AG09309 (cell line): ENCODE measurements at regions not wholly inside any gene's neighbourhood (a gene's known extent, or its start where the extent isn't known, plus 50 kb on each side); places are given as distances from the start of the nearest gene placed in this dataset.

ENCODE experiments used
- DNase-seq: peaks from one replicate; pipeline ENCODE4 v3.0.0-alpha.2; 2010; ENCODE audit warnings: low read depth
- H3K4me3 ChIP-seq: 2 replicates; pipeline ENCODE4 v1.5.1; 2011; ENCODE audit warnings: mild to moderate bottlenecking, low read depth, low read length, moderate library complexity; ENCODE audit not compliant: control insufficient read depth
- CTCF ChIP-seq: IDR thresholded peaks from 2 replicates; pipeline ENCODE4 v1.5.1; 2011; ENCODE audit warnings: mild to moderate bottlenecking, low read depth, low read length, inconsistent platforms; ENCODE audit not compliant: insufficient read depth, control insufficient read depth; ENCODE audit errors: missing control alignments

- H3K4me3 ChIP-seq, result no peak overlapping the region
- no peak for DNase-seq
- no peak for TF ChIP-seq CTCF
Measured at GRCh38 chr10:57807906-57808305, 459.8 kb downstream of the IPMK start.

- no peak for TF ChIP-seq CTCF
- DNase-seq, result no peak
- H3K4me3 ChIP-seq, result no peak overlapping the region
Measured at GRCh38 chr10:57806675-57807074, 461.0 kb downstream of the IPMK start.

- no peak overlapping the region for H3K4me3 ChIP-seq
- DNase-seq, result no peak
- no peak for TF ChIP-seq CTCF
Measured at GRCh38 chr10:57799625-57800024, 468.1 kb downstream of the IPMK start.

GRCh38 chr10:57798830-57799229 lies 468.9 kb downstream of the IPMK start:
- DNase-seq, result no peak
- TF ChIP-seq CTCF, result no peak

GRCh38 chr10:57791546-57791945 lies 476.1 kb downstream of the IPMK start:
- DNase-seq, result no peak
- H3K4me3 ChIP-seq, result no peak overlapping the region
- no peak for TF ChIP-seq CTCF

More at GRCh38 chr10:57798830-57799229, 468.9 kb downstream of the IPMK start:
- H3K4me3 ChIP-seq, result no peak overlapping the region

- H3K4me3 ChIP-seq, result no peak overlapping the region
- no peak for TF ChIP-seq CTCF
- DNase-seq, result no peak
Measured at GRCh38 chr10:57790703-57791102, 477.0 kb downstream of the IPMK start.

- no peak overlapping the region for H3K4me3 ChIP-seq
- no peak for DNase-seq
- TF ChIP-seq CTCF, result no peak
Measured at GRCh38 chr10:57788117-57788516, 479.6 kb downstream of the IPMK start.
